CD14-positive monocyte (primary cell): ENCODE measurements at regions not wholly inside any gene's neighbourhood (a gene's known extent, or its start where the extent isn't known, plus 50 kb on each side); places are given as distances from the start of the nearest gene placed in this dataset.
"Not testable (repeated sequence)": the region's sequence is repeated elsewhere in the genome, so short reads cannot be mapped to it uniquely, and the experiment has no call there.

Experiments used
- DNase-seq, 3 donors: peaks; one replicate each; pipeline ENCODE4 v3.0.0-alpha.2; 2011 to 2022
- H2AFZ ChIP-seq: 2 replicates; pipeline ENCODE4 v1.6.0; 2012; ENCODE audit warnings: mild to moderate bottlenecking, low read depth, low read length, inconsistent platforms; ENCODE audit not compliant: insufficient read depth, poor library complexity, severe bottlenecking
- H3K27ac ChIP-seq, 2 donors: 1 replicate in 1 of 2; 2 replicates in 1 of 2; pipeline ENCODE4 v1.5.1; 2012 to 2013; ENCODE audit warnings: low read length in 2 of 2, control low read depth in 1 of 2, inconsistent platforms in 1 of 2, low read depth in 1 of 2, mild to moderate bottlenecking in 1 of 2
- H3K27me3 ChIP-seq, 2 donors: one replicate each; pipeline versions ENCODE4 v1.6.0 to v1.6.1; 2011 to 2013; ENCODE audit warnings: low read length in 2 of 2; ENCODE audit not compliant: control insufficient read depth in 2 of 2, insufficient read depth in 2 of 2
- H3K36me3 ChIP-seq, 2 donors: replicated peaks in 1 of 2; 1 replicate in 1 of 2; 2 replicates in 1 of 2; pipeline versions ENCODE4 v1.5.1 to v1.6.1; 2012 to 2013; ENCODE audit warnings: low read length in 2 of 2, control low read depth in 1 of 2, inconsistent platforms in 1 of 2, mild to moderate bottlenecking in 1 of 2; ENCODE audit not compliant: insufficient read depth in 2 of 2, control insufficient read depth in 1 of 2
- H3K4me1 ChIP-seq, 2 donors: 1 replicate in 1 of 2; 2 replicates in 1 of 2; pipeline versions ENCODE4 v1.5.1 to v1.6.1; 2012 to 2013; ENCODE audit warnings: low read length in 2 of 2, control low read depth in 1 of 2, inconsistent platforms in 1 of 2, mild to moderate bottlenecking in 1 of 2, moderate library complexity in 1 of 2; ENCODE audit not compliant: insufficient read depth in 2 of 2, control insufficient read depth in 1 of 2
- H3K4me2 ChIP-seq: replicated peaks from 2 replicates; pipeline ENCODE3; 2012; ENCODE audit warnings: low read length, moderate library complexity, mild to moderate bottlenecking; ENCODE audit not compliant: poor library complexity, severe bottlenecking; ENCODE audit errors: extremely low read depth
- H3K4me3 ChIP-seq, 3 experiments: fragments of 200-600 bp in 1 of 3; sonication (generic) in 1 of 3; replicated peaks in 1 of 3; 1 replicate in 2 of 3; 2 replicates in 1 of 3; pipeline ENCODE4 v1.5.1; 2011 to 2013; ENCODE audit warnings: low read length in 3 of 3, mild to moderate bottlenecking in 3 of 3, control low read depth in 2 of 3, low read depth in 2 of 3, inconsistent platforms in 1 of 3, moderate library complexity in 1 of 3
- H3K79me2 ChIP-seq: 2 replicates; pipeline ENCODE4 v1.6.0; 2012; ENCODE audit warnings: mild to moderate bottlenecking, control low read depth, inconsistent platforms, low read length, moderate library complexity; ENCODE audit not compliant: insufficient read depth
- H3K9ac ChIP-seq: 2 replicates; pipeline ENCODE4 v1.6.0; 2017; ENCODE audit warnings: low read length, mild to moderate bottlenecking; ENCODE audit not compliant: insufficient read depth, poor library complexity, severe bottlenecking
- H3K9me3 ChIP-seq, 2 donors: replicated peaks in 1 of 2; 1 replicate in 1 of 2; 2 replicates in 1 of 2; pipeline versions ENCODE4 v1.5.1 to v1.6.1; 2012 to 2013; ENCODE audit warnings: low read length in 2 of 2, control low read depth in 1 of 2; ENCODE audit not compliant: control insufficient read depth in 1 of 2, insufficient read depth in 1 of 2
- H4K20me1 ChIP-seq: 2 replicates; pipeline ENCODE4 v1.6.0; 2012; ENCODE audit warnings: mild to moderate bottlenecking, low read length, control low read depth, moderate library complexity; ENCODE audit not compliant: insufficient read depth
- H3K27ac Mint-ChIP-seq, 7 donors: one replicate each; pipeline ENCODE4 v1.8.0; 2020; ENCODE audit warnings: mild to moderate bottlenecking in 7 of 7, mixed read lengths in 7 of 7, moderate library complexity in 6 of 7, inconsistent platforms in 2 of 7
- H3K27me3 Mint-ChIP-seq, 3 donors: one replicate each; pipeline ENCODE4 v1.8.0; 2021 to 2022; ENCODE audit warnings: low read depth in 3 of 3, mild to moderate bottlenecking in 3 of 3, mixed read lengths in 3 of 3, moderate library complexity in 3 of 3, inconsistent platforms in 1 of 3
- H3K36me3 Mint-ChIP-seq, 2 donors: one replicate each; pipeline ENCODE4 v1.8.0; 2020; ENCODE audit warnings: mixed read lengths in 2 of 2, inconsistent platforms in 1 of 2, mild to moderate bottlenecking in 1 of 2
- H3K4me1 Mint-ChIP-seq: one replicate; pipeline ENCODE4 v1.8.0; 2020; ENCODE audit warnings: mild to moderate bottlenecking, mixed read lengths
- H3K4me3 Mint-ChIP-seq, 2 donors: one replicate each; pipeline ENCODE4 v1.8.0; 2020; ENCODE audit warnings: mild to moderate bottlenecking in 2 of 2, mixed read lengths in 2 of 2, moderate library complexity in 1 of 2
- H3K9me3 Mint-ChIP-seq, 7 donors: one replicate each; pipeline ENCODE4 v1.8.0; 2020 to 2022; ENCODE audit warnings: mixed read lengths in 7 of 7, mild to moderate bottlenecking in 6 of 7, moderate library complexity in 6 of 7, inconsistent platforms in 2 of 7
- CTCF ChIP-seq: fragments of 200-600 bp; IDR thresholded peaks from one replicate; pipeline ENCODE4 v1.8.0; 2022; ENCODE audit warnings: antibody characterized with exemption, mild to moderate bottlenecking
- WGBS: methylation state at CpG from one replicate; pipeline ENCODE4 v1.1.5; 2013; ENCODE audit warnings: missing lambda C conversion rate; ENCODE audit not compliant: insufficient coverage; 5-methylcytosine and 5-hydroxymethylcytosine counted together
- intact Hi-C, 2 donors: fragments of 100-400 bp; cut with micrococcal nuclease; formaldehyde crosslinking; loops; one replicate each; pipeline versions ENCODE4 v1.15.0 to v1.15.1; 2023

- Histone ChIP-seq H3K9ac (peak overlapping the region; percentile 21), H3K9me3 (peaks cover 0 to 6% of the 10 kb centered on the region in 2 donors), H3K79me2 (no peaks in the 10 kb centered on the region), H3K4me3 (no peak overlapping the region), H3K27ac (no peak overlapping the region), H3K4me1 (no peaks in the 10 kb centered on the region), H4K20me1 (no peaks in the 10 kb centered on the region), H3K36me3 (no peaks in the 10 kb centered on the region), H3K4me2 (no peak overlapping the region), H3K27me3 (no peaks in the 10 kb centered on the region), H2AFZ (no peak overlapping the region)
- Mint-ChIP-seq H3K4me1 (peaks cover 13% of the 10 kb centered on the region), H3K36me3 (no peaks in the 10 kb centered on the region), H3K27me3 (no peaks in the 10 kb centered on the region), H3K9me3 (peaks cover 3 to 11% (median 6%) of the 10 kb centered on the region in 7 donors), H3K4me3 (no peak overlapping the region), H3K27ac (no peak overlapping the region)
- WGBS: no CpG with 5 or more reads among the region's 1 CpG
- DNase-seq: no peak
- intact Hi-C loops: no loop called here
- no peak for TF ChIP-seq CTCF
Measured at GRCh38 chr20:40902661-40903060, 126.0 kb upstream of the TOP1 start.

- Histone ChIP-seq H3K9ac (no peak overlapping the region), H3K36me3 (no peaks in the 10 kb centered on the region), H4K20me1 (no peaks in the 10 kb centered on the region), H3K4me2 (no peak overlapping the region), H3K27me3 (no peaks in the 10 kb centered on the region), H3K4me1 (no peaks in the 10 kb centered on the region), H3K4me3 (no peak overlapping the region), H2AFZ (no peak overlapping the region), H3K79me2 (no peaks in the 10 kb centered on the region), H3K27ac (no peak overlapping the region), H3K9me3 (peaks cover 0 to 21% of the 10 kb centered on the region in 2 donors)
- peaks cover 7% of the 10 kb centered on the region for H3K4me1 Mint-ChIP-seq
- no peak overlapping the region for H3K27ac Mint-ChIP-seq
- no peaks in the 10 kb centered on the region for H3K36me3 Mint-ChIP-seq
- intact Hi-C loops: no loop called here
- H3K4me3 Mint-ChIP-seq: no peak overlapping the region
- no peak for DNase-seq
- peaks cover 0 to 6% (median 0%) of the 10 kb centered on the region in 3 donors for H3K27me3 Mint-ChIP-seq
- no peak for TF ChIP-seq CTCF
- H3K9me3 Mint-ChIP-seq: peaks cover 15 to 37% (median 24%) of the 10 kb centered on the region in 7 donors
- 100% methylated on average over 4 of the region's 5 CpGs for WGBS
Measured at GRCh38 chr20:40908309-40908708, 120.3 kb upstream of the TOP1 start.

- H4K20me1 ChIP-seq, H3K4me1 Mint-ChIP-seq, H3K4me3 Mint-ChIP-seq, DNase-seq, H3K79me2 ChIP-seq, H3K27ac ChIP-seq, H3K27me3 ChIP-seq, H3K27me3 Mint-ChIP-seq, H2AFZ ChIP-seq, H3K36me3 ChIP-seq, H3K36me3 Mint-ChIP-seq, H3K9ac ChIP-seq, H3K4me3 ChIP-seq, intact Hi-C loops, H3K4me2 ChIP-seq, H3K4me1 ChIP-seq: not testable (repeated sequence)
- Mint-ChIP-seq H3K27ac (peak overlapping the region in 2 of 7 donors; percentile 2 to 57), H3K9me3 (peaks cover 15 to 37% (median 24%) of the 10 kb centered on the region in 7 donors)
- H3K9me3 ChIP-seq: peaks cover 0 to 21% of the 10 kb centered on the region in 2 donors
- 72% methylated on average over 13 of the region's 16 CpGs for WGBS
Measured at GRCh38 chr20:40909489-40909888, 119.1 kb upstream of the TOP1 start.
